ENCODE measurements at regions not wholly inside any gene's neighbourhood (a gene's known extent, or its start where the extent isn't known, plus 50 kb on each side); places are given as distances from the start of the nearest gene placed in this dataset.
"Not testable (repeated sequence)": the region's sequence is repeated elsewhere in the genome, so short reads cannot be mapped to it uniquely, and the experiment has no call there.

- no peak for DNase-seq (ENCODE audit: low read depth)
- TF ChIP-seq CTCF (IDR thresholded peaks at IDR 0.05; ENCODE audit: control insufficient read depth, extremely low read depth, insufficient read depth): no peak
- H3K4me3 ChIP-seq (ENCODE audit: low read depth, low read length): no peak overlapping the region
Observed at GRCh38 chr4:111064342-111064993, 441.6 kb upstream of the PITX2 start.

- no peak overlapping the region for H3K4me3 ChIP-seq (ENCODE audit: low read depth, low read length)
- DNase-seq (ENCODE audit: low read depth): no peak
- no peak for TF ChIP-seq CTCF (IDR thresholded peaks at IDR 0.05; ENCODE audit: control insufficient read depth, extremely low read depth, insufficient read depth)
Observed at GRCh38 chr4:111066001-111066400, 443.1 kb upstream of the PITX2 start.

GRCh38 chr4:111066447-111066846, 443.6 kb upstream of the PITX2 start:
- no peak for TF ChIP-seq CTCF (IDR thresholded peaks at IDR 0.05; ENCODE audit: control insufficient read depth, extremely low read depth, insufficient read depth)
- H3K4me3 ChIP-seq (ENCODE audit: low read depth, low read length): no peak overlapping the region
- DNase-seq (ENCODE audit: low read depth): no peak

- no peak for TF ChIP-seq CTCF (IDR thresholded peaks at IDR 0.05; ENCODE audit: control insufficient read depth, extremely low read depth, insufficient read depth)
- peak; percentile 15 for DNase-seq (ENCODE audit: low read depth)
- no peak overlapping the region for H3K4me3 ChIP-seq (ENCODE audit: low read depth, low read length)
Observed at GRCh38 chr4:111066887-111067286, 444.0 kb upstream of the PITX2 start.

GRCh38 chr4:111068883-111069282, 446.0 kb upstream of the PITX2 start:
- no peak for TF ChIP-seq CTCF (IDR thresholded peaks at IDR 0.05; ENCODE audit: control insufficient read depth, extremely low read depth, insufficient read depth)
- H3K4me3 ChIP-seq (ENCODE audit: low read depth, low read length): no peak overlapping the region
- no peak for DNase-seq (ENCODE audit: low read depth)

- no peak for TF ChIP-seq CTCF (IDR thresholded peaks at IDR 0.05; ENCODE audit: control insufficient read depth, extremely low read depth, insufficient read depth)
- no peak for DNase-seq (ENCODE audit: low read depth)
- H3K4me3 ChIP-seq (ENCODE audit: low read depth, low read length): no peak overlapping the region
Observed at GRCh38 chr4:111070390-111070789, 447.5 kb upstream of the PITX2 start.

GRCh38 chr4:111074523-111075114, 451.7 kb upstream of the PITX2 start:
- no peak for TF ChIP-seq CTCF (IDR thresholded peaks at IDR 0.05; ENCODE audit: control insufficient read depth, extremely low read depth, insufficient read depth)
- DNase-seq (ENCODE audit: low read depth): no peak
- H3K4me3 ChIP-seq (ENCODE audit: low read depth, low read length): no peak overlapping the region

GRCh38 chr4:111076299-111076698, 453.4 kb upstream of the PITX2 start:
- DNase-seq (ENCODE audit: low read depth); H3K4me3 ChIP-seq (ENCODE audit: low read depth, low read length): not testable (repeated sequence)
